Prostate gland (tissue), 2 donors: ENCODE measurements at regions not wholly inside any gene's neighbourhood (a gene's known extent, or its start where the extent isn't known, plus 50 kb on each side); places are given as distances from the start of the nearest gene placed in this dataset.

Source experiments
- POLR2A ChIP-seq: fragments of 450-650 bp; IDR thresholded peaks from one replicate; pipeline ENCODE4 v1.6.1; 2016; ENCODE audit warnings: antibody characterized with exemption, mild to moderate bottlenecking
- POLR2AphosphoS5 ChIP-seq: sonication (generic); formaldehyde crosslinking; IDR thresholded peaks from one replicate; pipeline ENCODE4 v1.6.1; 2017; ENCODE audit warnings: antibody characterized with exemption
- TF ChIP-seq, protein P1 (sequence below), 4 experiments: fragments of 200-600 bp in 2 of 4; fragments of 450-650 bp in 2 of 4; sonication (generic) in 2 of 4; IDR thresholded peaks; 1 replicate in 3 of 4; 2 replicates in 1 of 4; pipeline ENCODE4 v1.5.1; 2016 to 2019; ENCODE audit warnings: antibody characterized with exemption in 4 of 4, mild to moderate bottlenecking in 2 of 4, moderate library complexity in 2 of 4

GRCh38 chr5:172548311-172548731, 92.7 kb upstream of the NEURL1B start:
- no peak for TF ChIP-seq POLR2A
- TF ChIP-seq, protein P1, sequence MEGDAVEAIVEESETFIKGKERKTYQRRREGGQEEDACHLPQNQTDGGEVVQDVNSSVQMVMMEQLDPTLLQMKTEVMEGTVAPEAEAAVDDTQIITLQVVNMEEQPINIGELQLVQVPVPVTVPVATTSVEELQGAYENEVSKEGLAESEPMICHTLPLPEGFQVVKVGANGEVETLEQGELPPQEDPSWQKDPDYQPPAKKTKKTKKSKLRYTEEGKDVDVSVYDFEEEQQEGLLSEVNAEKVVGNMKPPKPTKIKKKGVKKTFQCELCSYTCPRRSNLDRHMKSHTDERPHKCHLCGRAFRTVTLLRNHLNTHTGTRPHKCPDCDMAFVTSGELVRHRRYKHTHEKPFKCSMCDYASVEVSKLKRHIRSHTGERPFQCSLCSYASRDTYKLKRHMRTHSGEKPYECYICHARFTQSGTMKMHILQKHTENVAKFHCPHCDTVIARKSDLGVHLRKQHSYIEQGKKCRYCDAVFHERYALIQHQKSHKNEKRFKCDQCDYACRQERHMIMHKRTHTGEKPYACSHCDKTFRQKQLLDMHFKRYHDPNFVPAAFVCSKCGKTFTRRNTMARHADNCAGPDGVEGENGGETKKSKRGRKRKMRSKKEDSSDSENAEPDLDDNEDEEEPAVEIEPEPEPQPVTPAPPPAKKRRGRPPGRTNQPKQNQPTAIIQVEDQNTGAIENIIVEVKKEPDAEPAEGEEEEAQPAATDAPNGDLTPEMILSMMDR (IDR thresholded peaks at IDR 0.05), result no peak
- peak; percentile 87 for TF ChIP-seq POLR2AphosphoS5
